ENCODE measurements at regions not wholly inside any gene's neighbourhood (a gene's known extent, or its start where the extent isn't known, plus 50 kb on each side); places are given as distances from the start of the nearest gene placed in this dataset.

DNA sequence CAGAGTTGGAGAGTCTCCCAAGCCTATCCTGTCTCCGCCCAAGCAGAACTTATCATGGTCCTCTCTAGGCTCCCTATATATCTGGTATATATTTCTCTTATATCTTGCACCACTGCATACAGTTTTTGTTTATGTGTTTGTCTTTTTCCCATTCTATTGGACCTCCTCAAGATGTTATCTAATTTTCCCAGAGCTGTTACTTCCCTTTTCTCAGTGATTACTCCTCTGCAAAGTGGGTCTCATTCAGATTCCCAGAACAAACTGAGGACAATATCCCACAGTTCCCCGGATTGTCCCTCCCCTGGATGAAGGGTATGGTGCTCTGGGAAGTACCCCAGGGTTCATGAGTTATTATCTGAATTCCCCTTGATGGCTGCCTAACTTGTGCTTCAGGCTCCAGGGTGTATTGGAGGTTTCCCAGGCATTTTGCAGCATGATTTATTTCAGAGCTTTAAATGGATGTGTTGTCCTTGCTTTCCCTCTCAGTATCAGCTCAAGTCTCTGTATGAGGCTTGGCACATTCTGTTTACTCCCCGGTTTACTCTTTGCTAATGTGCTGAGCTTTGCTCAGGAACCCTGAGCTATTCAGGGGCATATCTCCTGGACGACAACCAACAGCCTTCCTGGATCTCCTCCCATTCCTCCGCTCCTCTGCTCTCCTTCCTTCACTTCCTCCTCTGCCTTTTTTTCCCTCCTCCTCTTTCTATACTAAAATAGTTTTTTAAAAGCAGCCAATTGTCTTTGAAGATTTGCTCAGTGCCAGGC lies 329.3 kb downstream of the SPRY2 start:
- DNase-seq (ENCODE audit: low read depth, low spot score): no peak
- no peaks in the 10 kb centered on the region for H3K27me3 ChIP-seq (ENCODE audit: control insufficient read depth, insufficient read depth, low read length)
- H3K36me3 ChIP-seq (ENCODE audit: control insufficient read depth, insufficient read depth, low read length): no peaks in the 10 kb centered on the region
- H3K9me3 ChIP-seq (ENCODE audit: control insufficient read depth, insufficient read depth, low read length): no peaks in the 10 kb centered on the region
- no peak overlapping the region for H3K27ac ChIP-seq (ENCODE audit: low read length)
- no peak overlapping the region for H3K4me3 ChIP-seq (ENCODE audit: low read length)
- no CpG with 5 or more reads among the region's 5 CpGs for WGBS (ENCODE audit: insufficient coverage, insufficient read length)
- no peaks in the 10 kb centered on the region for H3K4me1 ChIP-seq (ENCODE audit: control insufficient read depth, insufficient read depth, low read length)

DNA sequence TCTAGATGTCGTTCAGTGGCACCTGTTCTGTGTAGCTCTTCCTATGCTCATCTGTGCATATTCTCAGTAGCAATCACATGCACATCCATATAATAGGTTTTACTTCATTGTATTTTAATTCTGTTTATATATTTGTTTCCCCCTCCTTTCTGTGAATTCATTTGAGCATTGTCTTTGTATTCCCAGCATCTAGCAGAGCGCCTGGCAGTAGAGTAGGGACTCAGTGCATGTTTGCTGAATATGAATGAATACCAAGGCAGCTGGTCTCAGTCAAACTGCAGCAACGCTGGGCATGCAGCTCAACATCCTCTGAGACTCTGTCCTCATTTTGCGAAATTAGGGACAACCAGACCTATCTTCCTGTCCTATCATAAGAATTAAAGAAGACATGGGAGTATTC lies 330.1 kb downstream of the SPRY2 start:
- no CpG with 5 or more reads among the region's 4 CpGs for WGBS (ENCODE audit: insufficient coverage, insufficient read length)
- H3K4me3 ChIP-seq (ENCODE audit: low read length): no peak overlapping the region
- H3K9me3 ChIP-seq (ENCODE audit: control insufficient read depth, insufficient read depth, low read length): no peaks in the 10 kb centered on the region
- H3K4me1 ChIP-seq (ENCODE audit: control insufficient read depth, insufficient read depth, low read length): no peaks in the 10 kb centered on the region
- no peaks in the 10 kb centered on the region for H3K27me3 ChIP-seq (ENCODE audit: control insufficient read depth, insufficient read depth, low read length)
- no peaks in the 10 kb centered on the region for H3K36me3 ChIP-seq (ENCODE audit: control insufficient read depth, insufficient read depth, low read length)
- no peak for DNase-seq (ENCODE audit: low read depth, low spot score)
- no peak overlapping the region for H3K27ac ChIP-seq (ENCODE audit: low read length)

DNA sequence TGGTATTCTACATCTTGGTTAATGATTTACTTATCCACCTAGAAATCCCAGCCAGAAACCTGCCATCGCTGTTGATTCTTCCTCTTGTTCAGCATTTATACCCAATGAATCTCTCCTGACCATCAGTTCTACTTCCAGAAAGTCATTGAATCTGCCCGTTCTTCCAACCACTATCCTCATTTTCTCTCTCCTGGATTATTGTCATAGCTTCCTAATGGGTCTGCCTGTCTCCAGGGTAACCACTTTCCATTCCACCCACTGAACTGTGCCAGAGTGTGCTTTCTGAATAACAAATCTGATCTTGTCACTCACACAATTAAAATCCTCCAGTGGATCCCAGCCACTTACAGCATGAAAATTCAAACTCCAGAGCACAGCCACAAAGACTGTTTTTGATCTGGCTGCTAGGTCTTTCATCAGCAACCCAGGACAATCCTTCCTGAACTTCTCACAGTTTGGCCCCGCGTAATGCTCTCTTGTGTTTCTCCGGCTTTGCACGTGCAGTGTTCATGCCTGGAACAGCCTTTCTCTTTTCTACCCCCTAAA lies 330.6 kb downstream of the SPRY2 start:
- H3K27me3 ChIP-seq (ENCODE audit: control insufficient read depth, insufficient read depth, low read length): no peaks in the 10 kb centered on the region
- no peaks in the 10 kb centered on the region for H3K36me3 ChIP-seq (ENCODE audit: control insufficient read depth, insufficient read depth, low read length)
- DNase-seq (ENCODE audit: low read depth, low spot score): no peak
- WGBS (ENCODE audit: insufficient coverage, insufficient read length): no CpG with 5 or more reads among the region's 6 CpGs
- no peak overlapping the region for H3K27ac ChIP-seq (ENCODE audit: low read length)
- H3K4me1 ChIP-seq (ENCODE audit: control insufficient read depth, insufficient read depth, low read length): no peaks in the 10 kb centered on the region
- H3K4me3 ChIP-seq (ENCODE audit: low read length): no peak overlapping the region
- no peaks in the 10 kb centered on the region for H3K9me3 ChIP-seq (ENCODE audit: control insufficient read depth, insufficient read depth, low read length)

DNA sequence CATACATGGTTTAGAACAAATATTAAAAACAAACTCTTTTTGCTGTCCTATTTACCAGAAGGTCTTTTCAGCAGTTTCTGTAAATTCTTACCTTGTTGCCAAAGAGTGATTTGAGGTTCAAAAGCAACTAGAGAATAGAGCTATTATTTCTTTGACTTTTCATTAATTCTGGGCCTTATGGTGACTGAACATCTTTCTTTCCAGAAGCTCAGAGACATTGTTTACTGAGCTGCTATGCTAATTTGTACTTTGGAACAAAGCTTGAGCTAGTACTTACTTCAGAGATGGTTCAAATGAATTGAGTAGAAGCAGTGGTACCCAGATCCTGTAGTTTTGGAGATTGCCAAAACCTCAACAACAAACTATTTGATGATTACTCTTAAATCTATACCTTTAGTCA lies 331.2 kb downstream of the SPRY2 start:
- H3K27me3 ChIP-seq (ENCODE audit: control insufficient read depth, insufficient read depth, low read length): no peaks in the 10 kb centered on the region
- DNase-seq (ENCODE audit: low read depth, low spot score): no peak
- no peaks in the 10 kb centered on the region for H3K4me1 ChIP-seq (ENCODE audit: control insufficient read depth, insufficient read depth, low read length)

DNA sequence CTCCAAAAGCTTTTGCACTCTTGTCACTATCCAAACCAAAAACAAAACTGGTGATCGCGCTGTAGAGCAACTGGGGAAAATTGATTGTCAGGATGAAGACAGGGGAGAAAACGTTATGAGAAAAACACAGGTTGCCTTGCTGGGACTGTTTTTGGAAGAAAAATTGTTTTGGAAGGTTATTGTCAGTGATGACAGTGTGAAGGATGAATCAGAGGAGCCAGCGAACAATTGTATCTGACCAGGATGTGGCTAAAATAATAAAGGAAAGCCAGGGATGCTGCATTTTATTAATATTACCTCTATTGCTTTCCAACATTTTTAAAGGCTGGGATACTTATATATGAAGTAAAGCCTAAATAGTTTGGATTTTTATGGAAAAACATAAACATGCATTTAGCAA lies 334.0 kb downstream of the SPRY2 start:
- Histone ChIP-seq H3K27ac (ENCODE audit: low read length) (no peak overlapping the region), H3K9me3 (ENCODE audit: control insufficient read depth, insufficient read depth, low read length) (no peaks in the 10 kb centered on the region), H3K36me3 (ENCODE audit: control insufficient read depth, insufficient read depth, low read length) (no peaks in the 10 kb centered on the region), H3K27me3 (ENCODE audit: control insufficient read depth, insufficient read depth, low read length) (no peaks in the 10 kb centered on the region), H3K4me3 (ENCODE audit: low read length) (no peak overlapping the region), H3K4me1 (ENCODE audit: control insufficient read depth, insufficient read depth, low read length) (no peaks in the 10 kb centered on the region)
- WGBS (ENCODE audit: insufficient coverage, insufficient read length): no CpG with 5 or more reads among the region's 4 CpGs
- DNase-seq (ENCODE audit: low read depth, low spot score): no peak

More for the DNA sequence above, 331.2 kb downstream of the SPRY2 start:
- no peaks in the 10 kb centered on the region for H3K36me3 ChIP-seq (ENCODE audit: control insufficient read depth, insufficient read depth, low read length)
- H3K9me3 ChIP-seq (ENCODE audit: control insufficient read depth, insufficient read depth, low read length): no peaks in the 10 kb centered on the region
- no peak overlapping the region for H3K4me3 ChIP-seq (ENCODE audit: low read length)
- H3K27ac ChIP-seq (ENCODE audit: low read length): no peak overlapping the region

DNA sequence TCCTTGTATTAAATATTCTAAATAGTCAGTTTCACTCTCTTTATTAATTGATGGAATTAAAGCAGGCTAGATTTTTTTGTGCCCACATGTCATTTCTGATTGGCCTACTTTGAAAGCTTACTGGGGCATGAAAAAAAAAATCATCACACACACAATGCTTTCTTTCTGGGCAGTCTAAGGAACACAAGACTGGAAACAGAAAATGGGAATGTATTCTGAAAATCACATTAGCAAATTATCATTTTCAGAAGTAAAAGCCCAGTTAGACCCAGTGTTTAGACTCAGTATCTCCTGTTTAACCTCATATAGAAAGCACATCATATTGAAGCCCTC lies 339.4 kb downstream of the SPRY2 start:
- DNase-seq (ENCODE audit: low read depth, low spot score): no peak
- H3K27ac ChIP-seq (ENCODE audit: low read length): no peak overlapping the region

DNA sequence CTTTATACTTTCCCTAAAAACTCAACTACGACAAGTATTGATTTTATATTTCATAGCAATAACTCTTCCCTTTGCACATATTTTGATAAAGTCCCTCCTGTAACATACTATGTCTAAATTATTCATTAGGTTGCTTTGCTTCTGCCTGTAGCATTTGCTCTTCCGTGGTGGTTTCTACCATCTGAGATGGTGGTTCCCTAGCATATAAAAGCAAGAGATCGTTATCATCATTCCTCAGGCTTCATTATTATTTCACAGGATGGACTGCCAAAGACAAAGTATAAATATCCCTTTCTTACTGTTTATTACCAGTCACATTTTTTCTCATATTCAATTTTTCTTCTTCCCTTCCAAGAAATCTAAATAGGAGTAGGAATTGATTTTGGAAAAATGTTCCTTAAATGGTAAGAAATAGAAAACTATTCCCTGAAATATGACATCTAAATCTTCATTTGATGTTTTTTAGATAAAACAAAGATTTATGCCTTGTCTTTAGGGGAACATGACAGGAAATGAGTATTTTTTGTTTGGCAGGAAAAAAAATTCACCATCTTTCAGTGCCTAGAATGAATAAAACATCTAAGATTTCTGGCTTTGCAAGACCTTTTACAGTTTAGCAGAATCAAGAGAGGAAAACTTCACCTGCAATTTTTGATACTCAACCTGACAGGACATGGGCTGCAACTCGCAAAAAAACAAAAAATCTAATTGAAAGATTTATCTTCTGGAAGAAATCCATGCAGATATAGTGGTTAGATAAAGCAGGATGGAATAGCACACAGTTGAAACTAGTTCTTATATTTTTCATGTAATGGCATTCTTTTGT lies 340.0 kb downstream of the SPRY2 start:
- Histone ChIP-seq H3K9me3 (ENCODE audit: control insufficient read depth, insufficient read depth, low read length) (no peaks in the 10 kb centered on the region), H3K27me3 (ENCODE audit: control insufficient read depth, insufficient read depth, low read length) (no peaks in the 10 kb centered on the region), H3K36me3 (ENCODE audit: control insufficient read depth, insufficient read depth, low read length) (no peaks in the 10 kb centered on the region), H3K4me1 (ENCODE audit: control insufficient read depth, insufficient read depth, low read length) (no peaks in the 10 kb centered on the region), H3K27ac (ENCODE audit: low read length) (no peak overlapping the region), H3K4me3 (ENCODE audit: low read length) (no peak overlapping the region)
- no peak for DNase-seq (ENCODE audit: low read depth, low spot score)
- no CpG with 5 or more reads among the region's 4 CpGs for WGBS (ENCODE audit: insufficient coverage, insufficient read length)

More for the DNA sequence above, 339.4 kb downstream of the SPRY2 start:
- Histone ChIP-seq H3K4me1 (ENCODE audit: control insufficient read depth, insufficient read depth, low read length) (no peaks in the 10 kb centered on the region), H3K27me3 (ENCODE audit: control insufficient read depth, insufficient read depth, low read length) (no peaks in the 10 kb centered on the region), H3K4me3 (ENCODE audit: low read length) (no peak overlapping the region), H3K9me3 (ENCODE audit: control insufficient read depth, insufficient read depth, low read length) (no peaks in the 10 kb centered on the region), H3K36me3 (ENCODE audit: control insufficient read depth, insufficient read depth, low read length) (no peaks in the 10 kb centered on the region)

DNA sequence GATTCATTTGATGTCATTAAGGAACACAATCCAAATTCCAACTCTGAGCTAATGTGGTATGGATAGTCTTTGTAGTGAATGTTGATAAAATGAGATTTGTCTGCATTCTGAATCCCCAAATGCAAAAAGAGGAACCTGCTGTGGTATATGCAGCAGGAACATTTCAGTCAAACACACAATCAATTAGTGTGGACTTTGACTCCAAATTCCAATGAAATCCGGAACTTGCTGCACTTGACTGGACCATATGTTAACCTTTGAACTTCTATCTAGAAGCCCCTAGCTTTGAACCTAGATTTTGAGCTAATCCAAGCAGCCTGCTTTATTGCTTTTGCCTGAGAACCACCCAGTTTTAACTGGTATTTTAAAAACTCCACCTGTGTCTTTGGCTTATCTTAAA lies 341.3 kb downstream of the SPRY2 start:
- WGBS (ENCODE audit: insufficient coverage, insufficient read length): no CpG with 5 or more reads among the region's 1 CpG
- Histone ChIP-seq H3K4me3 (ENCODE audit: low read length) (no peak overlapping the region), H3K4me1 (ENCODE audit: control insufficient read depth, insufficient read depth, low read length) (no peaks in the 10 kb centered on the region), H3K27ac (ENCODE audit: low read length) (no peak overlapping the region), H3K27me3 (ENCODE audit: control insufficient read depth, insufficient read depth, low read length) (no peaks in the 10 kb centered on the region), H3K36me3 (ENCODE audit: control insufficient read depth, insufficient read depth, low read length) (no peaks in the 10 kb centered on the region), H3K9me3 (ENCODE audit: control insufficient read depth, insufficient read depth, low read length) (no peaks in the 10 kb centered on the region)
- no peak for DNase-seq (ENCODE audit: low read depth, low spot score)

DNA sequence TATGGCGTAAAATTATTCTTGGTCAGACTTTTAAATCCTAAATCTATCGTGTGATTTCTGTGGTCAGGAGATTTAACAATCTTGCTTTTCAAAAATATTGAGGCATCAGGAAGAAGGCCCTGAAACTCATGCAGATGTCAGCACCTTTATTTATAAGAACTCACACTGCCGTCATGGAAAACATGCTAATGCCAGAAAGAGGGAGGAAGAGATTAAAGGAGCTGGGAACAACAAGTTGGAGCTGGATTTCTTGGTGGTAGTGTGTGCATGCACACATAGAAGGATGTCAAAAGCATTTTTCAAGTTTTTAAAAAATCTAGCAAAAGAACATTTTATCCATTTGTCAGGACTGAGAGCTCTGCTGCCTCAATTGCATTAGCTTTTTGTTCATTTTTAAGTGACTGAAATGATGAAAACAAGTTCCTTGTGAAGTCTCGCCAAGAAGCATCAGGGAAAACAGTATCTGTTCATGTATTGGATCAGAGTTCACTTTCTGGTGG lies 342.5 kb downstream of the SPRY2 start:
- no peak for DNase-seq (ENCODE audit: low read depth, low spot score)
- Histone ChIP-seq H3K27me3 (ENCODE audit: control insufficient read depth, insufficient read depth, low read length) (no peaks in the 10 kb centered on the region), H3K4me1 (ENCODE audit: control insufficient read depth, insufficient read depth, low read length) (no peaks in the 10 kb centered on the region), H3K4me3 (ENCODE audit: low read length) (no peak overlapping the region), H3K36me3 (ENCODE audit: control insufficient read depth, insufficient read depth, low read length) (no peaks in the 10 kb centered on the region), H3K9me3 (ENCODE audit: control insufficient read depth, insufficient read depth, low read length) (no peaks in the 10 kb centered on the region), H3K27ac (ENCODE audit: low read length) (no peak overlapping the region)
- no CpG with 5 or more reads among the region's 4 CpGs for WGBS (ENCODE audit: insufficient coverage, insufficient read length)

DNA sequence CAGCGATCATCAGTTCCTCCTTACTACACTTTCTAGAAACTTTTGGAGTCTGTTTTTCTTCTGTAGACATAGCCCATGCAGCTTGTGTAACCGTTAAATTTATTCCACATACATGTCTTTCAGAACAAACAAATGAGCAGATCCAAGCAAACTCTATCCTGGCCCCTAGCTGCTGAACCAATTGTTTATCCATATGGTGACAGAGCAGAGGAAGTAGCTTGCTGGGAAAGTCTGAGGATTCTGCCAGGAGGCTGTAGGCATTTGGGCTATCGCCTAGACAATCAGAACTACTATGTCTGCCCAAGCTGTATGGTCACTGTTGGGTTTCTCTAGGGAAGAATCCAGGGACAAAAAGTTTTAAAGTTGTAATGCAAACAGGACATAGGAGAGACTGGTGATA lies 343.7 kb downstream of the SPRY2 start:
- WGBS (ENCODE audit: insufficient coverage, insufficient read length): no CpG with 5 or more reads among the region's 3 CpGs
- Histone ChIP-seq H3K27ac (ENCODE audit: low read length) (no peak overlapping the region), H3K9me3 (ENCODE audit: control insufficient read depth, insufficient read depth, low read length) (no peaks in the 10 kb centered on the region), H3K4me1 (ENCODE audit: control insufficient read depth, insufficient read depth, low read length) (no peaks in the 10 kb centered on the region), H3K36me3 (ENCODE audit: control insufficient read depth, insufficient read depth, low read length) (no peaks in the 10 kb centered on the region), H3K27me3 (ENCODE audit: control insufficient read depth, insufficient read depth, low read length) (no peaks in the 10 kb centered on the region), H3K4me3 (ENCODE audit: low read length) (no peak overlapping the region)
- no peak for DNase-seq (ENCODE audit: low read depth, low spot score)
